ENCODE measurements at regions not wholly inside any gene's neighbourhood (a gene's known extent, or its start where the extent isn't known, plus 50 kb on each side); places are given as distances from the start of the nearest gene placed in this dataset.

- Mint-ChIP-seq H3K27me3 (ENCODE audit: low read depth) (no peaks in the 10 kb centered on the region), H3K4me1 (no peaks in the 10 kb centered on the region)
Observed at GRCh38 chr4:14387647-14388046, 614.6 kb upstream of the CPEB2 start.

DNA sequence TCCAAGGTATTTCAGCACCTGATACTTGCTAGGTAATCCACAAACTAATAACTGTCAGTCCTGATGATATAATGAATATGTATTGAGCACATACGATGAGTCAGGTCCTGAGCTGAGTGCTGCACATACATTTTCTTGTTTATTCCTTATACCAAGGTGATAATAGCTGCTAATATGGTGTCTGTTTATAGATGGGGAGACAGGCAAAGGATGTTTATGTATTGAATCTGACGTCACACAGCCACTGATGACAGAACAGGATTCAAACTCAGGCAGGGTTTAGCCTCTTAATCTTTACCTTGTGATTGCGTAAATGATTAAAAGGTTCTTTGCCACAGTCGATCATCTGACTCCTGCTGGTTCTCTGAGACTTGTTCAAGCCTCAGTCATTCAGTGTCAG is 609.9 kb upstream of the CPEB2 start:
- TF ChIP-seq, protein P1, sequence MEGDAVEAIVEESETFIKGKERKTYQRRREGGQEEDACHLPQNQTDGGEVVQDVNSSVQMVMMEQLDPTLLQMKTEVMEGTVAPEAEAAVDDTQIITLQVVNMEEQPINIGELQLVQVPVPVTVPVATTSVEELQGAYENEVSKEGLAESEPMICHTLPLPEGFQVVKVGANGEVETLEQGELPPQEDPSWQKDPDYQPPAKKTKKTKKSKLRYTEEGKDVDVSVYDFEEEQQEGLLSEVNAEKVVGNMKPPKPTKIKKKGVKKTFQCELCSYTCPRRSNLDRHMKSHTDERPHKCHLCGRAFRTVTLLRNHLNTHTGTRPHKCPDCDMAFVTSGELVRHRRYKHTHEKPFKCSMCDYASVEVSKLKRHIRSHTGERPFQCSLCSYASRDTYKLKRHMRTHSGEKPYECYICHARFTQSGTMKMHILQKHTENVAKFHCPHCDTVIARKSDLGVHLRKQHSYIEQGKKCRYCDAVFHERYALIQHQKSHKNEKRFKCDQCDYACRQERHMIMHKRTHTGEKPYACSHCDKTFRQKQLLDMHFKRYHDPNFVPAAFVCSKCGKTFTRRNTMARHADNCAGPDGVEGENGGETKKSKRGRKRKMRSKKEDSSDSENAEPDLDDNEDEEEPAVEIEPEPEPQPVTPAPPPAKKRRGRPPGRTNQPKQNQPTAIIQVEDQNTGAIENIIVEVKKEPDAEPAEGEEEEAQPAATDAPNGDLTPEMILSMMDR (conservative IDR thresholded peaks at IDR 0.05) = no peak
- no peaks in the 10 kb centered on the region for H3K9me3 Mint-ChIP-seq

More at GRCh38 chr4:14387647-14388046, 614.6 kb upstream of the CPEB2 start:
- no peaks in the 10 kb centered on the region for H3K36me3 Mint-ChIP-seq (ENCODE audit: low read depth)
- H3K27ac Mint-ChIP-seq (ENCODE audit: unreplicated experiment) = no peak overlapping the region
- TF ChIP-seq, protein P1 (conservative IDR thresholded peaks at IDR 0.05) = no peak
- H3K9me3 Mint-ChIP-seq = no peaks in the 10 kb centered on the region
- DNase-seq (ENCODE audit: low read depth, low spot score) = no peak
- H3K4me3 Mint-ChIP-seq = no peak overlapping the region

GRCh38 chr4:14396183-14396582 is 606.1 kb upstream of the CPEB2 start:
- no peak overlapping the region for H3K27ac Mint-ChIP-seq (ENCODE audit: unreplicated experiment)
- H3K4me1 Mint-ChIP-seq = peaks cover 4% of the 10 kb centered on the region
- no peaks in the 10 kb centered on the region for H3K36me3 Mint-ChIP-seq (ENCODE audit: low read depth)
- H3K27me3 Mint-ChIP-seq (ENCODE audit: low read depth) = no peaks in the 10 kb centered on the region
- TF ChIP-seq, protein P1 (conservative IDR thresholded peaks at IDR 0.05) = no peak
- no peak overlapping the region for H3K4me3 Mint-ChIP-seq
- peaks cover 7% of the 10 kb centered on the region for H3K9me3 Mint-ChIP-seq
- no peak for DNase-seq (ENCODE audit: low read depth, low spot score)

More for the DNA sequence above, 609.9 kb upstream of the CPEB2 start:
- no peak for DNase-seq (ENCODE audit: low read depth, low spot score)
- H3K27me3 Mint-ChIP-seq (ENCODE audit: low read depth) = no peaks in the 10 kb centered on the region
- no peak overlapping the region for H3K27ac Mint-ChIP-seq (ENCODE audit: unreplicated experiment)
- peaks cover 4% of the 10 kb centered on the region for H3K4me1 Mint-ChIP-seq
- no peak overlapping the region for H3K4me3 Mint-ChIP-seq
- H3K36me3 Mint-ChIP-seq (ENCODE audit: low read depth) = no peaks in the 10 kb centered on the region

DNA sequence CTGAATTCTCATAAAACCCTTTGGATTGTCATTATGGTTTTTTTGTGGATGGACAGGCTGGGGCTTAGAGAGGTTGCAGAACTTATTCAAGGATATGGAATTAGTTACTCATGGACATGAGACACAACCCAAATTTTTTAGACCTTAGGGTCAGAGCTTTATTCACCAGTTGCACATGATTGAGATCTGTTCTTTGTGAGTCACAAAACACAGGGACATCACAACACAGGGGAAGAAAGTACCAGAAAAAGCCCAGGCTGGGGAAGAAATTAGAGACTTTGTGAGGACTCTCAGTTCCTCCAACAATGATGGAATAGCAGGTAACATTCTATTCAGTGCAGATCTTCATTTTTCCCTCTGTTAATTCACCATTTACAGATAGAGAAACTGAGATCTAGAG is 602.4 kb upstream of the CPEB2 start:
- Mint-ChIP-seq H3K4me3 (no peak overlapping the region), H3K4me1 (no peaks in the 10 kb centered on the region), H3K27ac (ENCODE audit: unreplicated experiment) (no peak overlapping the region), H3K36me3 (ENCODE audit: low read depth) (no peaks in the 10 kb centered on the region), H3K27me3 (ENCODE audit: low read depth) (no peaks in the 10 kb centered on the region), H3K9me3 (peaks cover 7% of the 10 kb centered on the region)
- no peak for DNase-seq (ENCODE audit: low read depth, low spot score)
- TF ChIP-seq, protein P1 (conservative IDR thresholded peaks at IDR 0.05) = no peak

GRCh38 chr4:14400307-14400706 is 602.0 kb upstream of the CPEB2 start:
- H3K36me3 Mint-ChIP-seq (ENCODE audit: low read depth) = no peaks in the 10 kb centered on the region
- no peak overlapping the region for H3K27ac Mint-ChIP-seq (ENCODE audit: unreplicated experiment)
- H3K9me3 Mint-ChIP-seq = peaks cover 7% of the 10 kb centered on the region
- TF ChIP-seq, protein P1 (conservative IDR thresholded peaks at IDR 0.05) = no peak
- H3K4me3 Mint-ChIP-seq = no peak overlapping the region
- no peaks in the 10 kb centered on the region for H3K4me1 Mint-ChIP-seq
- H3K27me3 Mint-ChIP-seq (ENCODE audit: low read depth) = no peaks in the 10 kb centered on the region
- no peak for DNase-seq (ENCODE audit: low read depth, low spot score)

DNA sequence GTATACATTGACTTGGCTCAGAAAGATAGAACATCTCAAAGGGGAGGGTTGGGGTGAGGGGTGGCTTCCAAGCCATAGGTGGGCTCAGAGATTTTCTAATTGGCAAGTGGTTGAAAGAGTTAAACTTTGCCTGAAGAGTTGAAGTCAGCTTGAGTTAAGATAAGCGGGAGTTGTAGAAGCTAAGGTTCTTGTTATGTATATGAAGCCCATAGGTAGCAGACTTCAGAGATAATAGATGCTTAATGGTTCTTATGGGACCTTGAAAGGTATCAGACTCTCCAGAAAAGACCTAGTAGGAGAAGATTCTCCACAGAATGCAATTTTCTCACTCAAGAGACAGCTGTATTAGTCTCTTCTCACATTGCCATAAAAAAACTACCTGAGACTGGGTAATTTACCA is 599.1 kb upstream of the CPEB2 start:
- Mint-ChIP-seq H3K27me3 (ENCODE audit: low read depth) (no peaks in the 10 kb centered on the region), H3K4me3 (no peak overlapping the region), H3K36me3 (ENCODE audit: low read depth) (no peaks in the 10 kb centered on the region), H3K4me1 (no peaks in the 10 kb centered on the region), H3K27ac (ENCODE audit: unreplicated experiment) (no peak overlapping the region), H3K9me3 (peaks cover 7% of the 10 kb centered on the region)
- no peak for DNase-seq (ENCODE audit: low read depth, low spot score)
- TF ChIP-seq, protein P1 (conservative IDR thresholded peaks at IDR 0.05) = no peak
